HUES48 (cell line): ENCODE measurements at regions not wholly inside any gene's neighbourhood (a gene's known extent, or its start where the extent isn't known, plus 50 kb on each side); places are given as distances from the start of the nearest gene placed in this dataset.
"Not testable (repeated sequence)": the region's sequence is repeated elsewhere in the genome, so short reads cannot be mapped to it uniquely, and the experiment has no call there.

Experiments
- H3K27ac ChIP-seq: one replicate; pipeline ENCODE4 v1.7.0; 2013; ENCODE audit warnings: low read depth, low read length, inconsistent platforms
- H3K27me3 ChIP-seq: 2 replicates; pipeline ENCODE4 v1.6.1; 2013; ENCODE audit warnings: mild to moderate bottlenecking, low read length; ENCODE audit not compliant: control insufficient read depth, insufficient read depth
- H3K36me3 ChIP-seq: 2 replicates; pipeline ENCODE4 v1.6.1; 2013; ENCODE audit warnings: low read length; ENCODE audit not compliant: control insufficient read depth, insufficient read depth
- H3K4me1 ChIP-seq: 2 replicates; pipeline ENCODE4 v1.6.1; 2013; ENCODE audit warnings: mild to moderate bottlenecking, low read length; ENCODE audit not compliant: control insufficient read depth, insufficient read depth
- H3K4me3 ChIP-seq: 2 replicates; pipeline ENCODE4 v1.5.1; 2013; ENCODE audit warnings: mild to moderate bottlenecking, low read depth, low read length
- H3K9ac ChIP-seq: 2 replicates; pipeline ENCODE4 v1.6.1; 2013; ENCODE audit warnings: mild to moderate bottlenecking, low read depth, low read length, moderate library complexity
- H3K9me3 ChIP-seq: 2 replicates; pipeline ENCODE4 v1.6.1; 2013; ENCODE audit warnings: low read length; ENCODE audit not compliant: control insufficient read depth, insufficient read depth

GRCh38 chr6:81531869-81532561, 220.5 kb downstream of the TENT5A start:
- H3K4me1 ChIP-seq, result no peaks in the 10 kb centered on the region
- H3K4me3 ChIP-seq, result no peak overlapping the region
- no peaks in the 10 kb centered on the region for H3K9me3 ChIP-seq
- no peak overlapping the region for H3K9ac ChIP-seq
- no peaks in the 10 kb centered on the region for H3K27me3 ChIP-seq
- no peak overlapping the region for H3K27ac ChIP-seq
- H3K36me3 ChIP-seq, result no peaks in the 10 kb centered on the region

GRCh38 chr6:81517455-81517854, 235.0 kb downstream of the TENT5A start:
- no peak overlapping the region for H3K9ac ChIP-seq
- no peaks in the 10 kb centered on the region for H3K27me3 ChIP-seq
- no peak overlapping the region for H3K27ac ChIP-seq
- H3K9me3 ChIP-seq, result no peaks in the 10 kb centered on the region
- H3K4me1 ChIP-seq, result no peaks in the 10 kb centered on the region
- H3K4me3 ChIP-seq, result no peak overlapping the region
- no peaks in the 10 kb centered on the region for H3K36me3 ChIP-seq

- Histone ChIP-seq H3K9me3 (no peaks in the 10 kb centered on the region), H3K27me3 (no peaks in the 10 kb centered on the region), H3K4me3 (no peak overlapping the region), H3K4me1 (no peaks in the 10 kb centered on the region), H3K36me3 (no peaks in the 10 kb centered on the region), H3K27ac (no peak overlapping the region), H3K9ac (no peak overlapping the region)
Measured at GRCh38 chr6:81515562-81516453, 236.7 kb downstream of the TENT5A start.

GRCh38 chr6:81514195-81514594, 238.3 kb downstream of the TENT5A start:
- H3K4me1 ChIP-seq, H3K9me3 ChIP-seq, H3K27me3 ChIP-seq, H3K27ac ChIP-seq, H3K36me3 ChIP-seq, H3K4me3 ChIP-seq, H3K9ac ChIP-seq: not testable (repeated sequence)

DNA sequence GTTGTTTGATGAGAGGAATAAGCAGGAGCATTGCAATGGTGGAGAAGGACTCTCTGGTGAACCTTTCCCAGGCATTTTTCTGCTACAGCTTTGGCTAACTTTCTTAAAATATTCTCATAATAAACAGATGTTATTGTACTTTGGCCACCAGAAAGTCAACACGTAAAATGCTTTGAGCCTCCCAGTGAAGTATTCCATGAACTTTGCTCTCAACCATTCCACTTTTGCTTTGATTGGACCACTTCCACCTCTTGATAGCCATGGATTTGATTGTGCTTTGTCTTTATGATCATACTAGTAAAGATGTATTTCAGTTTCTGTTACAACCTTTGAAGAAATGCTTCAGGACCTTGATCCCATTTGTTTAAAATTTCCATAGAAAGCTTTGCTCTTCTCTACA, 241.1 kb downstream of the TENT5A start:
- Histone ChIP-seq H3K9ac (no peak overlapping the region), H3K36me3 (no peaks in the 10 kb centered on the region), H3K4me3 (no peak overlapping the region), H3K9me3 (no peaks in the 10 kb centered on the region), H3K4me1 (no peaks in the 10 kb centered on the region), H3K27ac (no peak overlapping the region), H3K27me3 (no peaks in the 10 kb centered on the region)

DNA sequence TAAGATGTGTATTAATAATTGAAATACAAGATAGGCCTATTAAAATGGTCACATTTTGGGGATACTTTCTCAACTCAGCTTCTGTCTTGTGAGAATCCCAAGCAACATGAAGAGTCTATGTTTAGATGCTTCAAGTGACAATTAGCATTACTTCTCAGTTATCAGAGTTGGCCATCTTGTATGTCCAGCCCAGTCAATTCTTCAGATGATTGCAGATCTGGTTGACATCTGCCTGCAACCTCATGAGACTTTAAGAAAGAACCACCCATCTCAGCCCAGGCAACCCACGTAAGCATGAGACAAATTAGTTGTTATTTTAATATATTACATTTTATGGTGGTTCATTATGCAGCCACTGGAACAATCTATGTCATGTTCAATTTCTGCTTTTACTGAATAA, 256.5 kb downstream of the TENT5A start:
- Histone ChIP-seq H3K27me3 (no peaks in the 10 kb centered on the region), H3K9me3 (peaks cover 1% of the 10 kb centered on the region; the same call in 1 of the 2 replicates), H3K36me3 (no peaks in the 10 kb centered on the region), H3K4me1 (no peaks in the 10 kb centered on the region), H3K4me3 (no peak overlapping the region), H3K27ac (no peak overlapping the region), H3K9ac (no peak overlapping the region)

- Histone ChIP-seq H3K27ac (no peak overlapping the region), H3K9me3 (no peaks in the 10 kb centered on the region), H3K36me3 (no peaks in the 10 kb centered on the region), H3K4me3 (no peak overlapping the region), H3K9ac (no peak overlapping the region), H3K27me3 (no peaks in the 10 kb centered on the region), H3K4me1 (no peaks in the 10 kb centered on the region)
Measured at GRCh38 chr6:81491454-81492101, 260.9 kb downstream of the TENT5A start.

DNA sequence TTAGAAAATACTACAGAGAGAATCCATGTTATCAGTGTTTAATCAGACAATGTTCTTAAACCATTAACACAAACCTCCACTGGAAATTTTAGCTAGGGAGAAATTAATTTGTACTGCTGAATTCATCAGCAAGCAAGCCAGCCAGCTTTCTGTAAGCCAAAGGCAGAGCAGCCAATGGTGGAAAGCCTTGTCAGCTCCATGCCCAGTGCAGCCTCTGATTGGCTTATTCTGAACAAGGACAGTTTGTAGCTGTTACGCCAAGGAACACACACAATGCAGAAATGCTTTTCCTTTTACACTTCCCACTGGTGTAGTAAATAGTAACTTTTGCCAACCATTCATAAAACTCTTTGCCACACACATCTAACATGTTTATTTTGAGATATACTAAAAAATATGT, 265.0 kb downstream of the TENT5A start:
- Histone ChIP-seq H3K4me3 (no peak overlapping the region), H3K9me3 (no peaks in the 10 kb centered on the region), H3K4me1 (no peaks in the 10 kb centered on the region), H3K36me3 (no peaks in the 10 kb centered on the region), H3K27me3 (no peaks in the 10 kb centered on the region), H3K9ac (no peak overlapping the region), H3K27ac (no peak overlapping the region)

- no peak overlapping the region for H3K4me3 ChIP-seq
- no peak overlapping the region for H3K27ac ChIP-seq
- H3K36me3 ChIP-seq, result no peaks in the 10 kb centered on the region
- no peaks in the 10 kb centered on the region for H3K9me3 ChIP-seq
- no peak overlapping the region for H3K9ac ChIP-seq
- H3K27me3 ChIP-seq, result no peaks in the 10 kb centered on the region
- H3K4me1 ChIP-seq, result no peaks in the 10 kb centered on the region
Measured at GRCh38 chr6:81486234-81486633, 266.2 kb downstream of the TENT5A start.

GRCh38 chr6:81485395-81485794, 267.1 kb downstream of the TENT5A start:
- H3K27ac ChIP-seq, result no peak overlapping the region
- no peaks in the 10 kb centered on the region for H3K36me3 ChIP-seq
- no peaks in the 10 kb centered on the region for H3K9me3 ChIP-seq
- H3K27me3 ChIP-seq, result no peaks in the 10 kb centered on the region
- no peaks in the 10 kb centered on the region for H3K4me1 ChIP-seq
- H3K9ac ChIP-seq, result no peak overlapping the region
- no peak overlapping the region for H3K4me3 ChIP-seq

GRCh38 chr6:81484251-81484650, 268.2 kb downstream of the TENT5A start:
- Histone ChIP-seq H3K36me3 (no peaks in the 10 kb centered on the region), H3K4me1 (no peaks in the 10 kb centered on the region), H3K4me3 (no peak overlapping the region), H3K9ac (no peak overlapping the region), H3K9me3 (no peaks in the 10 kb centered on the region), H3K27ac (no peak overlapping the region), H3K27me3 (no peaks in the 10 kb centered on the region)
